ENCODE measurements at regions not wholly inside any gene's neighbourhood (a gene's known extent, or its start where the extent isn't known, plus 50 kb on each side); places are given as distances from the start of the nearest gene placed in this dataset.

GRCh38 chr15:35743321-35743720 lies 197.4 kb upstream of the DPH6 start:
- intact Hi-C loops (cut with micrococcal nuclease; ENCODE audit: unreplicated experiment), result loop anchor here (10.0 kb wide), 1 partner anchor 459 kb away; no protein-coding TSS in a partner anchor
- Histone ChIP-seq H3K4me1 (ENCODE audit: control insufficient read depth, insufficient read depth, low read length) (no peaks in the 10 kb centered on the region), H3K27ac (ENCODE audit: low read length) (no peak overlapping the region), H3K4me3 (ENCODE audit: low read depth in 2 of 2, low read length in 2 of 2) (no peak overlapping the region), H3K36me3 (ENCODE audit: control insufficient read depth, insufficient read depth, low read length) (no peaks in the 10 kb centered on the region), H3K27me3 (ENCODE audit: control insufficient read depth, insufficient read depth, low read length) (no peaks in the 10 kb centered on the region), H3K9me3 (ENCODE audit: control insufficient read depth, insufficient read depth, low read depth, low read length) (no peaks in the 10 kb centered on the region)
- no TSS peak for BruUV-seq (replicated peaks)
- ChIA-PET POLR2A (no interaction called here), CTCF (no interaction called here)
- DNase-seq (ENCODE audit: low read depth, low spot score), result no peak
- TF ChIP-seq POLR2AphosphoS5 (IDR thresholded peaks at IDR 0.05; ENCODE audit: low read depth, low read length) (no peak), TCF7L2 (IDR thresholded peaks at IDR 0.05; ENCODE audit: low read depth, low read length) (no peak), SIN3A (IDR thresholded peaks at IDR 0.05; ENCODE audit: borderline replicate concordance, insufficient read depth, low read depth, low read length) (no peak), CTCF (IDR thresholded peaks at IDR 0.05) (no peak), REST (IDR thresholded peaks at IDR 0.05; ENCODE audit: insufficient read depth in 1 of 2, low read depth in 2 of 2, low read length in 1 of 2) (no peak)
- in situ Hi-C loops (cut with HindIII; ENCODE audit: low pct_unique_long_range_greater_than_20kb, low sequenced_read_pairs), result no loop called here
- ATAC-seq, result no peak

GRCh38 chr15:35746121-35746520 lies 200.2 kb upstream of the DPH6 start:
- Histone ChIP-seq H3K9me3 (ENCODE audit: control insufficient read depth, insufficient read depth, low read depth, low read length) (no peaks in the 10 kb centered on the region), H3K36me3 (ENCODE audit: control insufficient read depth, insufficient read depth, low read length) (no peaks in the 10 kb centered on the region), H3K27me3 (ENCODE audit: control insufficient read depth, insufficient read depth, low read length) (no peaks in the 10 kb centered on the region), H3K4me3 (ENCODE audit: low read depth in 2 of 2, low read length in 2 of 2) (no peak overlapping the region), H3K4me1 (ENCODE audit: control insufficient read depth, insufficient read depth, low read length) (no peaks in the 10 kb centered on the region; the same call in 1 of the 2 replicates), H3K27ac (ENCODE audit: low read length) (no peak overlapping the region)
- intact Hi-C loops (cut with micrococcal nuclease; ENCODE audit: unreplicated experiment), result loop anchor here (10.0 kb wide), 1 partner anchor 461 kb away; no protein-coding TSS in a partner anchor
- in situ Hi-C loops (cut with HindIII; ENCODE audit: low pct_unique_long_range_greater_than_20kb, low sequenced_read_pairs), result no loop called here
- BruUV-seq (replicated peaks), result no TSS peak
- ChIA-PET POLR2A (no interaction called here), CTCF (no interaction called here)
- TF ChIP-seq SIN3A (IDR thresholded peaks at IDR 0.05; ENCODE audit: borderline replicate concordance, insufficient read depth, low read depth, low read length) (no peak), TCF7L2 (IDR thresholded peaks at IDR 0.05; ENCODE audit: low read depth, low read length) (no peak), POLR2AphosphoS5 (IDR thresholded peaks at IDR 0.05; ENCODE audit: low read depth, low read length) (no peak)
- DNase-seq (ENCODE audit: low read depth, low spot score) (no peak), ATAC-seq (no peak)

GRCh38 chr15:35748105-35748504 lies 202.1 kb upstream of the DPH6 start:
- no peak overlapping the region for H3K4me3 ChIP-seq (ENCODE audit: low read depth in 2 of 2, low read length in 2 of 2)
- no TSS peak for BruUV-seq (replicated peaks)
- DNase-seq (ENCODE audit: low read depth, low spot score), result no peak
- H3K4me1 ChIP-seq (ENCODE audit: control insufficient read depth, insufficient read depth, low read length), result peaks cover 3% of the 10 kb centered on the region; the same call in 1 of the 2 replicates
- no peak for TF ChIP-seq SIN3A (IDR thresholded peaks at IDR 0.05; ENCODE audit: borderline replicate concordance, insufficient read depth, low read depth, low read length)
- no peak for TF ChIP-seq REST (IDR thresholded peaks at IDR 0.05; ENCODE audit: insufficient read depth in 1 of 2, low read depth in 2 of 2, low read length in 1 of 2)
- TF ChIP-seq TCF7L2 (IDR thresholded peaks at IDR 0.05; ENCODE audit: low read depth, low read length), result no peak
- TF ChIP-seq CTCF (IDR thresholded peaks at IDR 0.05), result no peak
- TF ChIP-seq POLR2AphosphoS5 (IDR thresholded peaks at IDR 0.05; ENCODE audit: low read depth, low read length), result no peak
- intact Hi-C loops (cut with micrococcal nuclease; ENCODE audit: unreplicated experiment) (loop anchor here (10.0 kb wide), 1 partner anchor 463 kb away; no protein-coding TSS in a partner anchor), in situ Hi-C loops (cut with HindIII; ENCODE audit: low pct_unique_long_range_greater_than_20kb, low sequenced_read_pairs) (no loop called here)
- no peak overlapping the region for H3K27ac ChIP-seq (ENCODE audit: low read length)
- ChIA-PET CTCF (no interaction called here), POLR2A (no interaction called here)
- H3K27me3 ChIP-seq (ENCODE audit: control insufficient read depth, insufficient read depth, low read length), result no peaks in the 10 kb centered on the region
- no peaks in the 10 kb centered on the region for H3K36me3 ChIP-seq (ENCODE audit: control insufficient read depth, insufficient read depth, low read length)
- no peak for ATAC-seq
- H3K9me3 ChIP-seq (ENCODE audit: control insufficient read depth, insufficient read depth, low read depth, low read length), result no peaks in the 10 kb centered on the region

Measured in Panc1 (cell line).